ENCODE measurements at regions not wholly inside any gene's neighbourhood (a gene's known extent, or its start where the extent isn't known, plus 50 kb on each side); places are given as distances from the start of the nearest gene placed in this dataset.
"Not testable (repeated sequence)": the region's sequence is repeated elsewhere in the genome, so short reads cannot be mapped to it uniquely, and the experiment has no call there.

DNA sequence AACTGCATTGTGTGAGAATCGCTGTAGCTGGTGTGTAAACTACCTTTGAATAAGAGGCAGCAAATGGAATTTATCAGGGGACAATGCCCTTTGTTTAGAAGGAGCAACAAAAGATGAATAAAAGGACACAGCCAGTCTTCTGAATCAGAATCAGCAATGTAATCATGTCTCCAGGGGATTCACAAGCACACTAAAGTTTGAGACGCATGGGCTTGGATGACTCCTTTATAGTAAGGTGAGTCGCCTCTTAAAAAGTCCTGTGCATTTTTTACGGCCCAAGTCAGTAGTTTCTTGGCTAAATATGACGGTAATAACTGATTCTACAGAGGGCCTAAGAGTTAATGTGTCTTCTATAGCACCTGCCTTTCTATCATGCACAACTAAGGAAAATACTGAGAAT is 113.6 kb upstream of the NUDT12 start:
- TF ChIP-seq, protein P1, sequence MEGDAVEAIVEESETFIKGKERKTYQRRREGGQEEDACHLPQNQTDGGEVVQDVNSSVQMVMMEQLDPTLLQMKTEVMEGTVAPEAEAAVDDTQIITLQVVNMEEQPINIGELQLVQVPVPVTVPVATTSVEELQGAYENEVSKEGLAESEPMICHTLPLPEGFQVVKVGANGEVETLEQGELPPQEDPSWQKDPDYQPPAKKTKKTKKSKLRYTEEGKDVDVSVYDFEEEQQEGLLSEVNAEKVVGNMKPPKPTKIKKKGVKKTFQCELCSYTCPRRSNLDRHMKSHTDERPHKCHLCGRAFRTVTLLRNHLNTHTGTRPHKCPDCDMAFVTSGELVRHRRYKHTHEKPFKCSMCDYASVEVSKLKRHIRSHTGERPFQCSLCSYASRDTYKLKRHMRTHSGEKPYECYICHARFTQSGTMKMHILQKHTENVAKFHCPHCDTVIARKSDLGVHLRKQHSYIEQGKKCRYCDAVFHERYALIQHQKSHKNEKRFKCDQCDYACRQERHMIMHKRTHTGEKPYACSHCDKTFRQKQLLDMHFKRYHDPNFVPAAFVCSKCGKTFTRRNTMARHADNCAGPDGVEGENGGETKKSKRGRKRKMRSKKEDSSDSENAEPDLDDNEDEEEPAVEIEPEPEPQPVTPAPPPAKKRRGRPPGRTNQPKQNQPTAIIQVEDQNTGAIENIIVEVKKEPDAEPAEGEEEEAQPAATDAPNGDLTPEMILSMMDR (IDR thresholded peaks at IDR 0.05; ENCODE audit: low read depth, low read length), result not testable (repeated sequence)
- TF ChIP-seq EZH2phosphoT487 (IDR thresholded peaks at IDR 0.05; ENCODE audit: low read depth), result not testable (repeated sequence)
